ENCODE measurements at regions not wholly inside any gene's neighbourhood (a gene's known extent, or its start where the extent isn't known, plus 50 kb on each side); places are given as distances from the start of the nearest gene placed in this dataset.

- no peak for TF ChIP-seq CTCF (IDR thresholded peaks at IDR 0.05)
- no peak for TF ChIP-seq POLR2A (IDR thresholded peaks at IDR 0.05)
Measured at GRCh38 chr14:87139299-87139698, 853.7 kb downstream of the GALC start.
